MV-4-11 (cell line): ENCODE measurements at regions not wholly inside any gene's neighbourhood (a gene's known extent, or its start where the extent isn't known, plus 50 kb on each side); places are given as distances from the start of the nearest gene placed in this dataset.

ENCODE experiments used
- DNase-seq: peaks from one replicate; lab custom pipeline; 2025; lab: John Stamatoyannopoulos, UW

DNA sequence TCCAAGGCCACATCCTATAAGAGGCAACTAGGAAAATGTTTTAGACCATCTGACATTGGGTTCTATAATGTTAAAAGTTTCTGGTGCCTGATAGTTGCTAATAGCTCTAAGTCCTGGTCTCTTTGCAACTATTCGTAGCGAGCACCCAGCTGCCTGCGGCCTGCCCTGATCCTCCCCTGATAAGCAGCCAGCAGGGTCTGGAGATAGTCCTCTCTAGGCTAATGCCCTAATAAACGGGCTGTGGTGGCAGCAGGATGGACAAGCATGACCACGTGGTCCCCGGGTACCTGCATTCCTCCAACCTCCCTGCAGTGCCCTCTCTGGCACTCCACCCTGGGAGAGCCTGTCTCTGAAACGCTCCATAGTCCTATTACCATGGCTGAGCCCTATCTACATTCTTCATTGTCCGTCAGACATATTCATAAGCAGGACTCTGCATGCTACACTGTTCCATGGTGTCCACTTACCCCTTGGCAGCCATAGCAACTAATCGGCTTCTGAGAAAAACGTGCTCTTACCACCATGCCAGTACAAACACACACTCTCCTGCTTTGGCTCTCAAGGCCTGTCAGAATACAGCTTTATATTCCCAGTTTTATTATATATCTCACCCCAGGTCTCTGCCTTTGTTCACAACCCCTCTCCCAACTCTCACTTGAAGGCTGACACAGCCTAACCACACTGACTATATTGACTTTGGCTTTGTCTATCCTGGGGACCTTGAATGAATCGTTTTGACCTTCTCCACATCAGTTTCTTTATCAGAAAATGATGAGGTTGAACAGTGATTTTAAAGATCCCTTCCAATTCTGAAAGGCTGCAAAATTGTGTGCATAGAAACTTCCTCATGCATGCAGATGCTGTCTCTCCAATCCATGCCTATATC is 49.9 kb upstream of the DAPK1 start:
- no peak for DNase-seq
